HEK293 (cell line): ENCODE measurements at regions not wholly inside any gene's neighbourhood (a gene's known extent, or its start where the extent isn't known, plus 50 kb on each side); places are given as distances from the start of the nearest gene placed in this dataset.
A peak's percentile ranks its signal among the peaks of the same experiment; 100 is the strongest.

ENCODE experiments used
- ATF2 ChIP-seq: fragments of 450-650 bp; formaldehyde crosslinking; IDR thresholded peaks from 2 replicates; pipeline ENCODE4 v1.5.1; 2016; ENCODE audit warnings: missing biosample characterization, missing genetic modification characterization, low read depth
- CTCF ChIP-seq: fragments of 450-650 bp; formaldehyde crosslinking; IDR thresholded peaks from 2 replicates; pipeline ENCODE4 v1.5.1; 2016; ENCODE audit warnings: missing biosample characterization, missing genetic modification characterization
- PRDM1 ChIP-seq: fragments of 450-650 bp; formaldehyde crosslinking; IDR thresholded peaks from 2 replicates; pipeline ENCODE4; 2016; ENCODE audit warnings: missing biosample characterization, missing genetic modification characterization
- TCF7L2 ChIP-seq: IDR thresholded peaks from 2 replicates; pipeline ENCODE4 v1.6.1; 2011; ENCODE audit warnings: low read depth, mild to moderate bottlenecking, inconsistent platforms, low read length, moderate library complexity, borderline replicate concordance
- YY2 ChIP-seq: fragments of 450-650 bp; formaldehyde crosslinking; IDR thresholded peaks from 2 replicates; pipeline ENCODE4 v1.5.1; 2016; ENCODE audit warnings: missing biosample characterization, missing genetic modification characterization
- ZBTB7A ChIP-seq: fragments of 450-650 bp; formaldehyde crosslinking; IDR thresholded peaks from 2 replicates; pipeline ENCODE4 v1.5.1; 2016; ENCODE audit warnings: low read depth, missing biosample characterization, missing genetic modification characterization
- ZEB2 ChIP-seq: fragments of 450-650 bp; formaldehyde crosslinking; IDR thresholded peaks from 2 replicates; pipeline ENCODE4 v1.5.1; 2016; ENCODE audit warnings: missing biosample characterization, missing genetic modification characterization
- ZNF311 ChIP-seq: fragments of 450-650 bp; formaldehyde crosslinking; IDR thresholded peaks from 2 replicates; pipeline ENCODE4 v1.5.1; 2017; ENCODE audit warnings: missing biosample characterization, missing genetic modification characterization, borderline replicate concordance
- ZNF324 ChIP-seq: fragments of 450-650 bp; formaldehyde crosslinking; IDR thresholded peaks from 2 replicates; pipeline ENCODE4 v1.5.1; 2016; ENCODE audit warnings: missing biosample characterization, missing genetic modification characterization
- ZSCAN16 ChIP-seq: fragments of 450-650 bp; formaldehyde crosslinking; IDR thresholded peaks from 2 replicates; pipeline ENCODE4 v1.5.1; 2016; ENCODE audit warnings: missing biosample characterization, missing genetic modification characterization
- ZXDB ChIP-seq: fragments of 450-650 bp; formaldehyde crosslinking; IDR thresholded peaks from 2 replicates; pipeline ENCODE4 v1.5.1; 2016; ENCODE audit warnings: missing biosample characterization, missing genetic modification characterization

- TF ChIP-seq ATF2 (tag by site-specific recombination): no peak
- no peak for TF ChIP-seq ZBTB7A
- TF ChIP-seq CTCF (tag by site-specific recombination): no peak
- TF ChIP-seq ZNF311 (tag by site-specific recombination): no peak
- TF ChIP-seq ZNF324: no peak
- no peak for TF ChIP-seq ZXDB
- TF ChIP-seq TCF7L2: peak; percentile 49; the same call in 1 of the 2 replicates
- no peak for TF ChIP-seq PRDM1
- no peak for TF ChIP-seq ZEB2 (tag by site-specific recombination)
- TF ChIP-seq ZSCAN16 (tag by site-specific recombination): no peak
- TF ChIP-seq YY2 (tag by site-specific recombination): no peak
Observed at GRCh38 chr10:106226142-106226541, 938.4 kb downstream of the SORCS1 start.
